GM19238 (cell line): ENCODE measurements at regions not wholly inside any gene's neighbourhood (a gene's known extent, or its start where the extent isn't known, plus 50 kb on each side); places are given as distances from the start of the nearest gene placed in this dataset.

ENCODE experiments used
- DNase-seq: peaks from one replicate; pipeline ENCODE4 v3.0.0; 2011; ENCODE audit warnings: low spot score; ENCODE audit not compliant: insufficient read length

DNA sequence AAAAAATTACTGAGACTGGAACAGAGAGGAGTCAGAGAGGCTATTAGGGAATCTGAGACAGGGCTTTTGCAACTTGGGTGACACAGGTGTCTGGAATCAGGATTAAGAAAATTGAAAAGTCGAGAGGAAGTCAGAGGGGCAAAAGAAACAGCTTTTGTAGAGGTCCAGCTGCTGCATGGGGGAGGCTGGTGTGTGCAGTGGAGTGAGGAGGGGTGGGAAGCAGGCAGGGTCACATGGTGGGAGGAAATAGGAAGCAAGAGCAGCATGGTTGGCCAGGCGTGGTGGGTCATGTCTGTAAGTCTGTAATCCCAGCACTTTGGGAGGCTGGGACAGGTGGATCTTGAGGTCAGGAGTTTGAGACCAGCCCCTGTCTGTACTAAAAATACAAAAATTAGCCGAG lies 69.7 kb upstream of the VRK1 start:
- no peak for DNase-seq

- no peak for DNase-seq
Measured at GRCh38 chr14:96727980-96728717, 69.0 kb upstream of the VRK1 start.

GRCh38 chr14:96729889-96730288 lies 67.3 kb upstream of the VRK1 start:
- no peak for DNase-seq

DNA sequence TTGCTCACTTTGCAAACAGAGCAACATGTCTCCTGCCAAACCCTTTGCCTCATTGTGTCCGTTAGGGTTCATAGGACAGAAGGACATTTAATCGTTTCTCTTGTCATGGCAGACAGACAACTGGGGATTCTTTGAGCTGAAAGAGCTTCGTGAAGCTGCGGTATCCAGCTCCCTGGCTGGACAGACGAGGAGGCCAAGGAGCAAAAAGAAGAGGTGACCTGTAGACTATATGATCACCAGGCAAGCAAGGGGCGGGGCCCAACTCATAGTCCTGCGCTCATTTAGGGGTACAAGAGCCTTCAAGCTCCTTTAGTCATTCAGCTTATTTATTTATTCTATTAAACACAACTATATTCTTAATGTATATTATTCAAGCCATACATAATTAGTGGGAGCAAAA lies 66.8 kb upstream of the VRK1 start:
- DNase-seq: no peak

DNA sequence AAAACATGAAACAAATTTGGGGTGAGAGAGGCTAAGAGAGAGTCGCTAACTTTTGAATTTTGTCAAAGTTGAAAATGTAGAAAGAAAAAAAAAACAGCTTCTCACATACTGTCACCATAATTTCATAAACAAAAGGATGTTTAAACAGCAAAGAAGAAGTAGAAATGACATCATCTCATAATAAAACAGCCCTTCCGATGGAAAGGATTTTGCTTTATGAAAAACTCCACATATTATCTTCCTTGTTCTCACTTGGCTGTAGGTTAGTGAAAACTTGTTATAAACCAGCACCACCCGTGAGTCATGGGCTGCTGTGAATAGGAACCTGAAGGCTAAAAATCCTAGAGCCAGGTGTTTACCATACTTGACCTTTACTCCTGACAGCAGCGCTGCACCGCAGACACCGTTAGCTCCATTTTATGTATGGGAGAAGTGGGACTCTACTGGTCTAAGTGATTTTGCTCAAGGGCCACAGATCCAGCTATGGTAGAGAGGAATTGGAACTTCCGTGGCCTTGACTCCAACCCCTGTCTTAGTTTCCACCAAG lies 63.0 kb upstream of the VRK1 start:
- no peak for DNase-seq

DNA sequence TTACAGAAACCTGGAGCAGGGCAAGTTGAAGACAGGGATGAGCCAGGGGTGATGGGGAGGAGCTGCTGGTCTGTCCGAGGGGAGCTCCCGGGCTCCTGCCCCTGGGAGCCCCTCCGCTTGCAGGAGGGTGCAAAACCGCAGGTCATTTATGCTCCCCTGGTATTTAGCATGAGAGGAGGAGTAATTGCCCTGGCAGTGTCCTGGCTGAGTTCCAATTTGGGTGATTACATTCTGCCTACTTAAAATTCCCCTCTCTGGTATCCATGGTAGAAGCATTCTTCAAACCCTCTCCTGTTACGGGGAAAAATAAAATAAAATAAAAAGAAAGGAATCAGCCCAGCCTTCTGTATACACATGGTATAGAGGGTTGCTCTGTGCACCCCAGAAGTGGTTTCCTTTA lies 61.7 kb upstream of the VRK1 start:
- DNase-seq: no peak

GRCh38 chr14:96736439-96736838 lies 60.7 kb upstream of the VRK1 start:
- DNase-seq: no peak

GRCh38 chr14:96737881-96738280 lies 59.3 kb upstream of the VRK1 start:
- DNase-seq: no peak

- no peak for DNase-seq
Measured at GRCh38 chr14:96739200-96739910, 57.8 kb upstream of the VRK1 start.

DNA sequence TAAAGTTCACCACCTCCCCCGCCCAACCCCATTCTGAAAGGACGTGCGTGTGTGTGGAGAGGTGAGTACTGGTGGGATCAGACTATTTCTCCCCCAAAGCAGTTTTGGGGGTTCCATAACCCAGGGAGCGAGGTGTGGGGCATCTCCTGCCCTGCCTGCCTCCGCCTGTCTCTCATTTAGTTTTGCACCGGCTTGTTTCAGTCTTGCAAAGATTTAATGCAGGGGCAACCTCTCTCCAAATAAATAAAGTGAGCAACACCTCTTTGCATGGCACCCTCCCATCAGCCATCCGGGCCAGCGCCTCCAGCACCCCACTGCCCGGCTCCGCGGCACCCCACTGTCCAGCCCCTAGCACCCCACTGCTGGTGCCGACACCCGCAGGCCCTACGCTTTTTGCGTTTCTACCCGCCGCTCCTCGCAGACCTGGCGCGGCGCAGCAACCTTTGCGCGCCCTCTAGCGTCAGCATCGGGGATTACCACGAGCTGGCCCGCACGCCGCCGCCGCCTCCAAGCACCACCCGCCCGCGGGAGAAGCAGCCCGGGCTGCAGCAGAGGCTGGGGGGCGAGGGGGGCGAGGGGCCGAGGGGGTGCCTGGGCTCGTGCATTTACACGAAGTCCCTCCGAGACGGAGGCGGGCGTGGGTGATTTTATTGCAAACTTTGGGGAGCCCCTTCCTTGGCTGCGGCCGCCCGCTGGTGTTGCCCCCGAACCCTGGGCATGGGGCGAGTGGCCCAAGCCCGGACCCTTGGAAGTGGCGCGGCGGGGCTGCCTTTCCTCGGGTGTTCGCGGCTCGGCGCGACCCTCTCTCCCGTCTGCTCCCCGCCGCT lies 55.8 kb upstream of the VRK1 start:
- DNase-seq: peak; percentile 67

GRCh38 chr14:96744262-96744661 lies 52.9 kb upstream of the VRK1 start:
- no peak for DNase-seq

GRCh38 chr14:96745500-96746051 lies 51.6 kb upstream of the VRK1 start:
- no peak for DNase-seq

- no peak for DNase-seq
Measured at GRCh38 chr14:96746101-96746500, 51.1 kb upstream of the VRK1 start.

GRCh38 chr14:96747006-96747405 lies 50.2 kb upstream of the VRK1 start:
- no peak for DNase-seq
